H1 (cell line): ENCODE measurements at regions not wholly inside any gene's neighbourhood (a gene's known extent, or its start where the extent isn't known, plus 50 kb on each side); places are given as distances from the start of the nearest gene placed in this dataset.

ENCODE experiments used
- CTCF ChIA-PET: fragments of 300-600 bp; sonication (Branson Sonifier 250); formaldehyde crosslinking; loops from one replicate; lab custom pipeline; 2021; ENCODE audit not compliant: partially characterized antibody; lab: Charles Lee
- POLR2A ChIA-PET: fragments of 300-600 bp; sonication (Branson Sonifier 250); formaldehyde crosslinking; loops from one replicate; lab custom pipeline; 2021; ENCODE audit warnings: inconsistent platforms; ENCODE audit not compliant: partially characterized antibody; lab: Charles Lee
- DNase-seq, 2 experiments: peaks; one replicate each; pipeline versions ENCODE4 v3.0.0 to v3.0.0-alpha.2; 2010 to 2022; ENCODE audit warnings: low spot score in 2 of 2, low read depth in 1 of 2, mixed read lengths in 1 of 2
- FAIRE-seq: peaks from 2 replicates; lab custom pipeline; 2011; peaks lifted over from hg19 to GRCh38; lab: Jason Lieb, UNC
- H2AFZ ChIP-seq: 2 replicates; pipeline ENCODE4 v1.8.1; 2012; ENCODE audit warnings: low read length, inconsistent platforms
- H2AK5ac ChIP-seq: 2 replicates; pipeline ENCODE4 v1.6.1; 2013; ENCODE audit warnings: low read depth, low read length
- H2BK120ac ChIP-seq: replicated peaks from 2 replicates; pipeline ENCODE3; 2013; ENCODE audit warnings: low read depth, low read length, inconsistent platforms
- H2BK12ac ChIP-seq: 2 replicates; pipeline ENCODE4 v1.6.1; 2013; ENCODE audit warnings: low read depth, low read length
- H2BK15ac ChIP-seq: 2 replicates; pipeline ENCODE4 v1.6.1; 2013; ENCODE audit warnings: low read length
- H2BK20ac ChIP-seq: 2 replicates; pipeline ENCODE4 v1.6.1; 2013; ENCODE audit warnings: low read length
- H2BK5ac ChIP-seq: 2 replicates; pipeline ENCODE4 v1.6.1; 2013; ENCODE audit warnings: low read depth, low read length
- H3K14ac ChIP-seq: 2 replicates; pipeline ENCODE4 v1.6.1; 2013; ENCODE audit warnings: inconsistent platforms; ENCODE audit not compliant: insufficient read length
- H3K18ac ChIP-seq: 2 replicates; pipeline ENCODE4 v1.6.1; 2013; ENCODE audit warnings: low read length; ENCODE audit errors: extremely low read depth
- H3K23ac ChIP-seq: 2 replicates; pipeline ENCODE4 v1.6.1; 2013; ENCODE audit warnings: inconsistent platforms; ENCODE audit not compliant: insufficient read length
- H3K23me2 ChIP-seq: 2 replicates; pipeline ENCODE4 v1.6.1; 2013; ENCODE audit warnings: low read depth, low read length
- H3K27ac ChIP-seq: 2 replicates; pipeline ENCODE4 v1.6.1; 2011; ENCODE audit warnings: low read depth, low read length, inconsistent platforms
- H3K27me3 ChIP-seq, 4 experiments: replicated peaks in 1 of 4; 1 replicate in 1 of 4; 2 replicates in 3 of 4; pipeline versions ENCODE4 v1.6.1 to v1.8.1; 2011 to 2013; ENCODE audit warnings: low read length in 3 of 4, mild to moderate bottlenecking in 3 of 4, inconsistent platforms in 2 of 4, mixed read lengths in 2 of 4, moderate library complexity in 1 of 4; ENCODE audit not compliant: control insufficient read depth in 3 of 4, insufficient read depth in 3 of 4; ENCODE audit errors: extremely low read depth in 1 of 4
- H3K36me3 ChIP-seq, 4 experiments: 2 replicates each; pipeline versions ENCODE4 v1.6.1 to v1.8.1; 2011 to 2013; ENCODE audit warnings: mild to moderate bottlenecking in 4 of 4, low read length in 3 of 4, moderate library complexity in 2 of 4, control low read depth in 1 of 4, inconsistent platforms in 1 of 4; ENCODE audit not compliant: insufficient read depth in 4 of 4, control insufficient read depth in 2 of 4
- H3K4ac ChIP-seq: replicated peaks from 2 replicates; pipeline ENCODE3; 2013; ENCODE audit warnings: low read length, low read depth, mixed read lengths, inconsistent platforms; ENCODE audit not compliant: insufficient read length
- H3K4me1 ChIP-seq, 4 experiments: replicated peaks in 1 of 4; 1 replicate in 1 of 4; 2 replicates in 3 of 4; pipeline versions ENCODE4 v1.6.1 to v1.8.1; 2011 to 2013; ENCODE audit warnings: low read length in 3 of 4, inconsistent platforms in 2 of 4, mixed read lengths in 1 of 4; ENCODE audit not compliant: insufficient read depth in 4 of 4, control insufficient read depth in 3 of 4
- H3K4me2 ChIP-seq, 2 experiments: 2 replicates each; pipeline versions ENCODE4 v1.6.1 to v1.8.1; 2011 to 2013; ENCODE audit warnings: low read depth in 2 of 2, low read length in 2 of 2, control low read depth in 1 of 2, inconsistent platforms in 1 of 2, mild to moderate bottlenecking in 1 of 2; ENCODE audit not compliant: insufficient read depth in 1 of 2
- H3K4me3 ChIP-seq, 4 experiments: fragments of 200-600, 300-600 bp in 1 of 4; sonication (generic), shearing (Covaris generic), sonication (Bioruptor Twin) in 1 of 4; 2 replicates each; pipeline versions ENCODE4 v1.5.1 to v1.8.1; 2011 to 2016; ENCODE audit warnings: low read length in 4 of 4, low read depth in 3 of 4, control low read depth in 2 of 4, inconsistent platforms in 2 of 4, mild to moderate bottlenecking in 2 of 4, mixed read lengths in 1 of 4, moderate library complexity in 1 of 4; ENCODE audit not compliant: insufficient read depth in 2 of 4; ENCODE audit errors: extremely low read depth in 1 of 4
- H3K56ac ChIP-seq: replicated peaks from 2 replicates; pipeline ENCODE3; 2013; ENCODE audit warnings: low read depth, mild to moderate bottlenecking, mixed read lengths, low read length, inconsistent platforms; ENCODE audit not compliant: insufficient read length
- H3K79me1 ChIP-seq: 2 replicates; pipeline ENCODE4 v1.6.1; 2013; ENCODE audit warnings: low read depth, low read length, control low read depth
- H3K79me2 ChIP-seq, 2 experiments: 2 replicates each; pipeline versions ENCODE4 v1.6.1 to v1.8.1; 2012 to 2013; ENCODE audit warnings: low read length in 2 of 2, mild to moderate bottlenecking in 2 of 2, inconsistent platforms in 1 of 2; ENCODE audit not compliant: insufficient read depth in 2 of 2, control insufficient read depth in 1 of 2
- H3K9ac ChIP-seq, 4 experiments: replicated peaks in 1 of 4; 1 replicate in 1 of 4; 2 replicates in 3 of 4; pipeline versions ENCODE4 v1.6.1 to v1.8.1; 2011 to 2013; ENCODE audit warnings: low read depth in 3 of 4, low read length in 3 of 4, control low read depth in 2 of 4, mild to moderate bottlenecking in 2 of 4, moderate library complexity in 2 of 4, inconsistent platforms in 1 of 4; ENCODE audit errors: extremely low read depth in 1 of 4
- H3K9me3 ChIP-seq, 2 experiments: 2 replicates each; pipeline versions ENCODE4 v1.6.1 to v1.8.1; 2012 to 2013; ENCODE audit warnings: mild to moderate bottlenecking in 2 of 2, moderate library complexity in 2 of 2, control low read depth in 1 of 2, inconsistent platforms in 1 of 2, low read depth in 1 of 2, low read length in 1 of 2, mixed read lengths in 1 of 2; ENCODE audit not compliant: insufficient read depth in 2 of 2
- H4K20me1 ChIP-seq, 2 experiments: replicated peaks in 1 of 2; 2 replicates each; pipeline versions ENCODE3 to v1.8.1; 2011 to 2013; ENCODE audit warnings: inconsistent platforms in 2 of 2, low read length in 2 of 2, mild to moderate bottlenecking in 1 of 2; ENCODE audit not compliant: insufficient read depth in 2 of 2, control insufficient read depth in 1 of 2
- H4K5ac ChIP-seq: 2 replicates; pipeline ENCODE4 v1.6.1; 2013; ENCODE audit warnings: low read length, low read depth, mixed read lengths, inconsistent platforms; ENCODE audit not compliant: insufficient read length
- H4K8ac ChIP-seq: 2 replicates; pipeline ENCODE4 v1.8.0; 2013; ENCODE audit warnings: mild to moderate bottlenecking, moderate library complexity, low read length, inconsistent platforms; ENCODE audit not compliant: insufficient read depth; ENCODE audit errors: extremely low read depth
- H4K91ac ChIP-seq: replicated peaks from 2 replicates; pipeline ENCODE3; 2013; ENCODE audit warnings: low read length, mixed read lengths, inconsistent platforms; ENCODE audit not compliant: insufficient read length
- GTF2F1 ChIP-seq: IDR thresholded peaks from 2 replicates; pipeline ENCODE4 v1.6.1; 2012; ENCODE audit warnings: low read depth, low read length, improper control_type of control experiment, borderline replicate concordance
- KDM1A ChIP-seq: fragments of 200-600, 300-600 bp; sonication (generic); IDR thresholded peaks from 2 replicates; pipeline ENCODE4 v1.7.1; 2016; ENCODE audit warnings: mild to moderate bottlenecking, low read length, borderline replicate concordance
- WGBS, 2 experiments: shearing (Covaris generic) in 1 of 2; methylation state at CpG; one replicate each; pipeline versions ENCODE4 v1.1.6 to v1.1.7; 2013 to 2015; ENCODE audit warnings: low lambda C conversion rate in 2 of 2, mixed read lengths in 2 of 2, inconsistent platforms in 1 of 2, low coverage in 1 of 2, missing lambda C conversion rate in 1 of 2; ENCODE audit not compliant: insufficient replicate concordance in 2 of 2, insufficient coverage in 1 of 2, insufficient read length in 1 of 2; ENCODE audit errors: extremely low coverage in 1 of 2, missing lambda C conversion rate in 1 of 2; 5-methylcytosine and 5-hydroxymethylcytosine counted together
- TF ChIP-seq, protein P1 (sequence below): IDR thresholded peaks from 2 replicates; pipeline ENCODE4 v1.6.1; 2011; ENCODE audit warnings: low read depth, mild to moderate bottlenecking, low read length; ENCODE audit not compliant: insufficient read depth

DNA sequence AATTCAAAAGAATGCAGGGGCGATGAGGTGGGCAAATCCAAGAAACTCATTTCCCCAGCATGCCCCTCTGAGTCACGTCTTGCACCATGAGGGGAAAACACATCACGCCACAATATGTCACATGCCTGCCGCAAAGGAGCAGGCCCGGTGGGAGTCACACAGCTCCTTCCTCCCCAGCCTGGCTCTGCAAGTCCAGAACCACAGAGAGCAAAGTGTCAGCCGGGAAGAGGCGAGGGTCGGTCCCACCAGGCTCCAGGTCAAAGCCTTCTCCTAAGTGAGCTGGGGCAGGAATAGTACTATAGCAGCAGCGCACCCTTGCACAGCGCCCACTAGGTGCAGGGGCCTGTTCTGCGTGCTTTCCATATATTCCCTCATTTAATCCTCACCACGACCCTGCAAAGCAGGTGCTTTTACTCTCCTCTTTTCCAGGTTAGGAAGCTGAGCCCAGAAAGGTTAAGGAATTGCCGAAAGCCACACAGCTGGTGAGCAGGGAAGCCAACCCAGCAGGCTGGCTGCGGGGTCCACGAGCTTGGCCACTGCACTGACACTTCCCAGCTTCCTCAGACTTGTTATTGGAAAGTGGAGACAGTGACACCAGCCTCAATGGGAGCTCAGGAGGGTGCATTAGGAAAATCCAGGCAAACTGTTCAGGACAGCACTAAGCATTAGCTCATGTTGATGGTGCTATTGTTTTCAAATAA lies 94.0 kb upstream of the ZMIZ1 start:
- peak overlapping the region; percentile 41; the same call in 1 of the 2 replicates for H2BK5ac ChIP-seq
- POLR2A ChIA-PET, result interaction anchor here (0.7 to 2.9 kb wide), 6 partner anchors 10 to 96 kb away, joined by 3 to 11 read pairs (median 3); no protein-coding TSS in a partner anchor
- peaks cover 0 to 6% (median 0%) of the 10 kb centered on the region in 4 experiments; a peak in 3 of 7 replicates for H3K27me3 ChIP-seq
- peak; percentile 29 to 70 for DNase-seq
- CTCF ChIA-PET, result interaction anchor here (0.6 to 2.5 kb wide), 24 partner anchors 8 to 615 kb away, joined by 3 to 20 read pairs (median 4); no protein-coding TSS in a partner anchor
- peak overlapping the region; percentile 72; the same call in 1 of the 2 replicates for H2BK12ac ChIP-seq
- 18% methylated on average over 15 of the region's 15 CpGs; no CpG with 5 or more reads in 1 of the 2 experiments for WGBS, 2 experiments
- H2AFZ ChIP-seq, result no peak overlapping the region
- no peaks in the 10 kb centered on the region for H3K9me3 ChIP-seq
- H3K36me3 ChIP-seq, result no peaks in the 10 kb centered on the region
- H2AK5ac ChIP-seq, result no peak overlapping the region
- H3K56ac ChIP-seq, result peak overlapping the region; percentile 92
- H3K4me1 ChIP-seq, result peaks cover 3 to 27% (median 19%) of the 10 kb centered on the region in 4 experiments
- H4K5ac ChIP-seq, result peak overlapping the region; percentile 76
- no peak for FAIRE-seq
- H4K8ac ChIP-seq, result peak overlapping the region; percentile 89
- H3K14ac ChIP-seq, result no peak overlapping the region
- H3K79me1 ChIP-seq, result no peaks in the 10 kb centered on the region
- peak overlapping the region; percentile 29 to 58 (median 43); a peak in 5 of 8 replicates for H3K4me3 ChIP-seq
- peak overlapping the region; percentile 24; the same call in 1 of the 2 replicates for H2BK20ac ChIP-seq
- H4K91ac ChIP-seq, result peak overlapping the region; percentile 54
- peak overlapping the region; percentile 86; the same call in 1 of the 2 replicates for H3K27ac ChIP-seq
- peak overlapping the region; percentile 86 for H2BK120ac ChIP-seq
- peaks cover 4% of the 10 kb centered on the region; the same call in 1 of the 2 replicates for H3K23me2 ChIP-seq
- H3K79me2 ChIP-seq, result no peaks in the 10 kb centered on the region
- no peaks in the 10 kb centered on the region for H4K20me1 ChIP-seq
- no peak overlapping the region; a peak in 3 of 7 replicates for H3K9ac ChIP-seq
- peak overlapping the region; percentile 60 to 72 for H3K4me2 ChIP-seq
- H3K18ac ChIP-seq, result peak overlapping the region; percentile 96
- peak overlapping the region; percentile 48 for H3K4ac ChIP-seq
- H3K23ac ChIP-seq, result no peak overlapping the region
- 0 out of 2 replicates have a peak overlapping the region, but pooled peaks have one; percentile 9 for H2BK15ac ChIP-seq
- TF ChIP-seq KDM1A, result peak; percentile 88; the same call in 1 of the 2 replicates
- TF ChIP-seq, protein P1, sequence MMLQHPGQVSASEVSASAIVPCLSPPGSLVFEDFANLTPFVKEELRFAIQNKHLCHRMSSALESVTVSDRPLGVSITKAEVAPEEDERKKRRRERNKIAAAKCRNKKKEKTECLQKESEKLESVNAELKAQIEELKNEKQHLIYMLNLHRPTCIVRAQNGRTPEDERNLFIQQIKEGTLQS, result no peak
- no peak for TF ChIP-seq GTF2F1
